ENCODE measurements at regions not wholly inside any gene's neighbourhood (a gene's known extent, or its start where the extent isn't known, plus 50 kb on each side); places are given as distances from the start of the nearest gene placed in this dataset.

DNA sequence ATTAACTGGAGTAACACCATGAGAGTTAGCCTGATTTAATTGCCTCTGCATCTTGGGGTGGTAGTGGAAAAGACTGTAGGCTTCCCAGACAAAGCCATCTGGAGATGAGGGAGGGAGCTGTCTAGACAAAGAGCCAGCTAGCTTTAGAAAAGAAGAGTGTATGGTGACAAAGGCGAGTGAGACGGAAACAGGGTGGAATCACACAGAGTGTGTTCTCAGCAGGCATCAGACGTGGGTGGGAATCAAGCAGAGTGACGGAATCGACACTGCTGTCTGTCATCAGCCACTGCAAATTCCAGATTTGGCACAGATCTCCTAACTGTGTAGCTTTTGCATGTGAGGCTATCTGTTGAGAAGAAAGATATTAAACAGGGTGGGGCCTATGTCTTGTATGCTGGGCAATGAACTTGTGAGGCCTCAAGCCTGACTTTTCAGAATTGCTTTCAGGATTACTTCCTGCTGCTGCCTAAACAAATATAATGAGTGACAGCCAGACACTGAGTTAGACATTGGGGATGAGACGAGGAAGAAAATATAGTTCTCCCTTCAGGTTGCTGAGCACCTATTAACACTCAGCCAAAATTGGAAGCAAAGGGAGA, 236.5 kb upstream of the GRIP1 start:
- peak; percentile 79 for FAIRE-seq
- H3K27me3 ChIP-seq (ENCODE audit: control insufficient read depth, extremely low read depth, insufficient read depth, low read length): no peaks in the 10 kb centered on the region
- TF ChIP-seq EZH2 (IDR thresholded peaks at IDR 0.05; ENCODE audit: low read length): no peak
- TF ChIP-seq, protein P1, sequence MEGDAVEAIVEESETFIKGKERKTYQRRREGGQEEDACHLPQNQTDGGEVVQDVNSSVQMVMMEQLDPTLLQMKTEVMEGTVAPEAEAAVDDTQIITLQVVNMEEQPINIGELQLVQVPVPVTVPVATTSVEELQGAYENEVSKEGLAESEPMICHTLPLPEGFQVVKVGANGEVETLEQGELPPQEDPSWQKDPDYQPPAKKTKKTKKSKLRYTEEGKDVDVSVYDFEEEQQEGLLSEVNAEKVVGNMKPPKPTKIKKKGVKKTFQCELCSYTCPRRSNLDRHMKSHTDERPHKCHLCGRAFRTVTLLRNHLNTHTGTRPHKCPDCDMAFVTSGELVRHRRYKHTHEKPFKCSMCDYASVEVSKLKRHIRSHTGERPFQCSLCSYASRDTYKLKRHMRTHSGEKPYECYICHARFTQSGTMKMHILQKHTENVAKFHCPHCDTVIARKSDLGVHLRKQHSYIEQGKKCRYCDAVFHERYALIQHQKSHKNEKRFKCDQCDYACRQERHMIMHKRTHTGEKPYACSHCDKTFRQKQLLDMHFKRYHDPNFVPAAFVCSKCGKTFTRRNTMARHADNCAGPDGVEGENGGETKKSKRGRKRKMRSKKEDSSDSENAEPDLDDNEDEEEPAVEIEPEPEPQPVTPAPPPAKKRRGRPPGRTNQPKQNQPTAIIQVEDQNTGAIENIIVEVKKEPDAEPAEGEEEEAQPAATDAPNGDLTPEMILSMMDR (optimal IDR thresholded peaks at IDR 0.05 in 1 of 3, IDR thresholded peaks at IDR 0.05 in 1 of 3, conservative IDR thresholded peaks at IDR 0.05 in 1 of 3; ENCODE audit: extremely low read depth in 1 of 3, insufficient read depth in 2 of 3, low read length in 3 of 3): no peak
- no peaks in the 10 kb centered on the region for H4K20me1 ChIP-seq (ENCODE audit: control insufficient read depth, extremely low read depth, insufficient read depth, low read length)
- no peak overlapping the region for H3K9ac ChIP-seq (ENCODE audit: control insufficient read depth, extremely low read depth, insufficient read depth, low read length)
- H3K4me1 ChIP-seq (ENCODE audit: control insufficient read depth, extremely low read depth, insufficient read depth, low read length): peaks cover 22% of the 10 kb centered on the region
- H3K27ac ChIP-seq (ENCODE audit: control insufficient read depth, insufficient read depth, low read length): no peak overlapping the region
- DNase-seq (ENCODE audit: low read depth, low spot score): no peak
- no peaks in the 10 kb centered on the region for H3K36me3 ChIP-seq (ENCODE audit: control insufficient read depth in 2 of 2, extremely low read depth in 1 of 2, insufficient read depth in 2 of 2, low read length in 2 of 2)
- dilution Hi-C loops (cut with MboI; ENCODE audit: extremely low pct_ligation_motif_present, low sequenced_read_pairs): no loop called here
- H3K4me3 ChIP-seq (ENCODE audit: control insufficient read depth in 2 of 3, extremely low read depth in 1 of 3, insufficient read depth in 2 of 3, low read depth in 1 of 3, low read length in 3 of 3): no peak overlapping the region
- peak overlapping the region; percentile 61 for H2AFZ ChIP-seq (ENCODE audit: control insufficient read depth, low read length)
- no peaks in the 10 kb centered on the region for H3K9me3 ChIP-seq (ENCODE audit: control insufficient read depth, low read depth, low read length)
- peak overlapping the region; percentile 61 for H3K4me2 ChIP-seq (ENCODE audit: control insufficient read depth, extremely low read depth, insufficient read depth, low read depth, low read length)
- H3K9me1 ChIP-seq (ENCODE audit: control insufficient read depth, extremely low read depth, insufficient read depth, low read length): no peaks in the 10 kb centered on the region
- H3K79me2 ChIP-seq (ENCODE audit: control insufficient read depth, insufficient read depth, low read length): no peaks in the 10 kb centered on the region

GRCh38 chr12:66916189-66916588, 237.3 kb upstream of the GRIP1 start:
- peak; percentile 99 for FAIRE-seq
- no peak for TF ChIP-seq EZH2 (IDR thresholded peaks at IDR 0.05; ENCODE audit: low read length)
- TF ChIP-seq, protein P1 (optimal IDR thresholded peaks at IDR 0.05 in 1 of 3, IDR thresholded peaks at IDR 0.05 in 1 of 3, conservative IDR thresholded peaks at IDR 0.05 in 1 of 3; ENCODE audit: extremely low read depth in 1 of 3, insufficient read depth in 2 of 3, low read length in 3 of 3): no peak
- Histone ChIP-seq H3K4me1 (ENCODE audit: control insufficient read depth, extremely low read depth, insufficient read depth, low read length) (peaks cover 28% of the 10 kb centered on the region), H3K36me3 (ENCODE audit: control insufficient read depth in 2 of 2, extremely low read depth in 1 of 2, insufficient read depth in 2 of 2, low read length in 2 of 2) (no peaks in the 10 kb centered on the region), H3K9me1 (ENCODE audit: control insufficient read depth, extremely low read depth, insufficient read depth, low read length) (no peaks in the 10 kb centered on the region), H2AFZ (ENCODE audit: control insufficient read depth, low read length) (no peak overlapping the region), H3K27ac (ENCODE audit: control insufficient read depth, insufficient read depth, low read length) (no peak overlapping the region), H3K9ac (ENCODE audit: control insufficient read depth, extremely low read depth, insufficient read depth, low read length) (no peak overlapping the region), H3K79me2 (ENCODE audit: control insufficient read depth, insufficient read depth, low read length) (no peaks in the 10 kb centered on the region), H3K4me2 (ENCODE audit: control insufficient read depth, extremely low read depth, insufficient read depth, low read depth, low read length) (peak overlapping the region; percentile 61), H3K9me3 (ENCODE audit: control insufficient read depth, low read depth, low read length) (no peaks in the 10 kb centered on the region), H3K4me3 (ENCODE audit: control insufficient read depth in 2 of 3, extremely low read depth in 1 of 3, insufficient read depth in 2 of 3, low read depth in 1 of 3, low read length in 3 of 3) (no peak overlapping the region), H3K27me3 (ENCODE audit: control insufficient read depth, extremely low read depth, insufficient read depth, low read length) (no peaks in the 10 kb centered on the region), H4K20me1 (ENCODE audit: control insufficient read depth, extremely low read depth, insufficient read depth, low read length) (no peaks in the 10 kb centered on the region)
- dilution Hi-C loops (cut with MboI; ENCODE audit: extremely low pct_ligation_motif_present, low sequenced_read_pairs): no loop called here
- peak; percentile 2 for DNase-seq (ENCODE audit: low read depth, low spot score)

Data from keratinocyte (primary cell).